Activated CD8-positive, alpha-beta memory T cell treated with anti-CD3 and anti-CD28 coated beads for 48 hours (primary cell): ENCODE measurements at regions not wholly inside any gene's neighbourhood (a gene's known extent, or its start where the extent isn't known, plus 50 kb on each side); places are given as distances from the start of the nearest gene placed in this dataset.

Source experiments
- DNase-seq, 3 experiments: peaks; one replicate each; pipeline ENCODE4 v3.0.0-alpha.2; 2020; ENCODE audit warnings: low read depth in 2 of 3, low spot score in 2 of 3

- DNase-seq = no peak
Measured at GRCh38 chr13:44092078-44092970, 212.6 kb downstream of the LACC1 start.

GRCh38 chr13:44093607-44094564 lies 214.2 kb downstream of the LACC1 start:
- DNase-seq = no peak

GRCh38 chr13:44096901-44097300 lies 217.2 kb downstream of the LACC1 start:
- DNase-seq = no peak

GRCh38 chr13:44098559-44098958 lies 218.9 kb downstream of the LACC1 start:
- no peak for DNase-seq

- no peak for DNase-seq
Measured at GRCh38 chr13:44101347-44102083, 221.8 kb downstream of the LACC1 start.

- DNase-seq = no peak
Measured at GRCh38 chr13:44103429-44104196, 223.9 kb downstream of the LACC1 start.

GRCh38 chr13:44104197-44104490 lies 224.4 kb downstream of the LACC1 start:
- DNase-seq = no peak

GRCh38 chr13:44104969-44105368 lies 225.3 kb downstream of the LACC1 start:
- no peak for DNase-seq

- DNase-seq = no peak
Measured at GRCh38 chr13:44106266-44107152, 226.8 kb downstream of the LACC1 start.

GRCh38 chr13:44107357-44108121 lies 227.8 kb downstream of the LACC1 start:
- DNase-seq = no peak

- no peak for DNase-seq
Measured at GRCh38 chr13:44108331-44108858, 228.7 kb downstream of the LACC1 start.

- no peak for DNase-seq
Measured at GRCh38 chr13:44110091-44110621, 230.5 kb downstream of the LACC1 start.

- DNase-seq = no peak
Measured at GRCh38 chr13:44111701-44112100, 232.0 kb downstream of the LACC1 start.

- DNase-seq = no peak
Measured at GRCh38 chr13:44112700-44113329, 233.1 kb downstream of the LACC1 start.

GRCh38 chr13:44116562-44117332 lies 237.0 kb downstream of the LACC1 start:
- DNase-seq = no peak

GRCh38 chr13:44117351-44117750 lies 237.6 kb downstream of the LACC1 start:
- no peak for DNase-seq

GRCh38 chr13:44117816-44118215 lies 238.1 kb downstream of the LACC1 start:
- DNase-seq = no peak
